SK-N-MC (cell line): ENCODE measurements at regions not wholly inside any gene's neighbourhood (a gene's known extent, or its start where the extent isn't known, plus 50 kb on each side); places are given as distances from the start of the nearest gene placed in this dataset.

ENCODE experiments used
- DNase-seq: peaks from one replicate; pipeline ENCODE4 v3.0.0-alpha.2; 2011; ENCODE audit warnings: low read depth, low spot score
- H3K27ac ChIP-seq: fragments of 200-600 bp; sonication (generic); 2 replicates; pipeline ENCODE4 v1.5.1; 2016; ENCODE audit warnings: mixed run types
- H3K36me3 ChIP-seq: fragments of 200-600 bp; sonication (generic); 2 replicates; pipeline ENCODE4 v1.6.1; 2017; ENCODE audit warnings: antibody characterized with exemption, low read length, mixed read lengths; ENCODE audit not compliant: insufficient read depth
- H3K4me3 ChIP-seq: fragments of 200-600 bp; sonication (generic); 2 replicates; pipeline ENCODE4 v1.5.1; 2016
- H3K9ac ChIP-seq: fragments of 200-600 bp; sonication (generic); 2 replicates; pipeline ENCODE4 v1.8.0; 2017; ENCODE audit warnings: mixed run types, mixed read lengths; ENCODE audit not compliant: insufficient read length
- H3K9me3 ChIP-seq: fragments of 200-600 bp; sonication (generic); 2 replicates; pipeline ENCODE4 v1.6.1; 2017; ENCODE audit warnings: low read depth, mild to moderate bottlenecking, antibody characterized with exemption, low read length, moderate library complexity, mixed read lengths
- EZH2 ChIP-seq: fragments of 200-600 bp; sonication (generic); IDR thresholded peaks from one replicate; pipeline ENCODE4 v1.6.1; 2017; ENCODE audit warnings: antibody characterized with exemption
- FOXP2 ChIP-seq: optimal IDR thresholded peaks from 2 replicates; pipeline ENCODE3; 2011; ENCODE audit warnings: mild to moderate bottlenecking, moderate library complexity; ENCODE audit not compliant: insufficient read depth; ENCODE audit errors: extremely low read length, control extremely low read depth
- POLR2AphosphoS5 ChIP-seq: IDR thresholded peaks from 2 replicates; pipeline ENCODE4 v1.6.1; 2012; ENCODE audit warnings: mild to moderate bottlenecking, low read depth, low read length, borderline replicate concordance

GRCh38 chr6:15044146-15044882 is 201.6 kb upstream of the JARID2 start:
- no peak for TF ChIP-seq POLR2AphosphoS5
- no peak for TF ChIP-seq FOXP2
- TF ChIP-seq EZH2 = no peak
- no peaks in the 10 kb centered on the region for H3K9me3 ChIP-seq
- H3K27ac ChIP-seq = no peak overlapping the region
- H3K4me3 ChIP-seq = no peak overlapping the region
- H3K36me3 ChIP-seq = no peaks in the 10 kb centered on the region
- DNase-seq = no peak
- H3K9ac ChIP-seq = no peak overlapping the region

GRCh38 chr6:15044948-15045347 is 200.9 kb upstream of the JARID2 start:
- TF ChIP-seq POLR2AphosphoS5 = no peak
- TF ChIP-seq FOXP2 = no peak
- DNase-seq = no peak
- H3K9ac ChIP-seq = no peak overlapping the region
- no peaks in the 10 kb centered on the region for H3K36me3 ChIP-seq
- no peak overlapping the region for H3K4me3 ChIP-seq
- H3K27ac ChIP-seq = no peak overlapping the region
- no peaks in the 10 kb centered on the region for H3K9me3 ChIP-seq

- no peak for DNase-seq
- H3K27ac ChIP-seq = no peak overlapping the region
- H3K36me3 ChIP-seq = no peaks in the 10 kb centered on the region
- no peak for TF ChIP-seq POLR2AphosphoS5
- TF ChIP-seq FOXP2 = no peak
- no peak for TF ChIP-seq EZH2
- no peak overlapping the region for H3K9ac ChIP-seq
- no peaks in the 10 kb centered on the region for H3K9me3 ChIP-seq
- H3K4me3 ChIP-seq = no peak overlapping the region
Measured at GRCh38 chr6:15046751-15047150, 199.1 kb upstream of the JARID2 start.

GRCh38 chr6:15048367-15048766 is 197.5 kb upstream of the JARID2 start:
- Histone ChIP-seq H3K36me3 (no peaks in the 10 kb centered on the region), H3K9me3 (no peaks in the 10 kb centered on the region), H3K27ac (no peak overlapping the region), H3K4me3 (no peak overlapping the region), H3K9ac (no peak overlapping the region)
- DNase-seq = no peak
- TF ChIP-seq EZH2 (no peak), POLR2AphosphoS5 (no peak), FOXP2 (no peak)

- no peaks in the 10 kb centered on the region for H3K36me3 ChIP-seq
- H3K27ac ChIP-seq = peak overlapping the region; percentile 42
- DNase-seq = no peak
- no peak for TF ChIP-seq EZH2
- TF ChIP-seq FOXP2 = no peak
- no peak for TF ChIP-seq POLR2AphosphoS5
- H3K9me3 ChIP-seq = no peaks in the 10 kb centered on the region
- no peak overlapping the region for H3K9ac ChIP-seq
- H3K4me3 ChIP-seq = no peak overlapping the region
Measured at GRCh38 chr6:15058200-15059061, 187.4 kb upstream of the JARID2 start.

- Histone ChIP-seq H3K27ac (no peak overlapping the region), H3K9ac (no peak overlapping the region), H3K4me3 (no peak overlapping the region), H3K9me3 (no peaks in the 10 kb centered on the region), H3K36me3 (no peaks in the 10 kb centered on the region)
- TF ChIP-seq EZH2 (no peak), FOXP2 (no peak), POLR2AphosphoS5 (no peak)
- DNase-seq = no peak
Measured at GRCh38 chr6:15061180-15061641, 184.7 kb upstream of the JARID2 start.

GRCh38 chr6:15061908-15062515 is 183.9 kb upstream of the JARID2 start:
- H3K27ac ChIP-seq = no peak overlapping the region
- no peaks in the 10 kb centered on the region for H3K9me3 ChIP-seq
- DNase-seq = no peak
- H3K4me3 ChIP-seq = no peak overlapping the region
- H3K36me3 ChIP-seq = no peaks in the 10 kb centered on the region
- TF ChIP-seq FOXP2 (no peak), EZH2 (no peak), POLR2AphosphoS5 (no peak)
- no peak overlapping the region for H3K9ac ChIP-seq
